PC-3 (cell line): ENCODE measurements at regions not wholly inside any gene's neighbourhood (a gene's known extent, or its start where the extent isn't known, plus 50 kb on each side); places are given as distances from the start of the nearest gene placed in this dataset.

Experiments
- EZH2 ChIP-seq: fragments of 300-600 bp; sonication (generic); IDR thresholded peaks from one replicate; pipeline ENCODE4 v1.6.1; 2017; ENCODE audit warnings: antibody characterized with exemption, mild to moderate bottlenecking, low read length; ENCODE audit not compliant: unreplicated experiment
- EZH2phosphoT487 ChIP-seq: fragments of 300-600 bp; sonication (generic); IDR thresholded peaks from 2 replicates; pipeline ENCODE4 v1.6.1; 2018; ENCODE audit warnings: mild to moderate bottlenecking, antibody characterized with exemption, low read length, borderline replicate concordance
- TF ChIP-seq, protein P1 (sequence below): fragments of 300-600 bp; sonication (generic); conservative IDR thresholded peaks from 2 replicates; pipeline ENCODE4 v1.5.1; 2017; ENCODE audit warnings: antibody characterized with exemption, low read depth, mild to moderate bottlenecking, low read length

DNA sequence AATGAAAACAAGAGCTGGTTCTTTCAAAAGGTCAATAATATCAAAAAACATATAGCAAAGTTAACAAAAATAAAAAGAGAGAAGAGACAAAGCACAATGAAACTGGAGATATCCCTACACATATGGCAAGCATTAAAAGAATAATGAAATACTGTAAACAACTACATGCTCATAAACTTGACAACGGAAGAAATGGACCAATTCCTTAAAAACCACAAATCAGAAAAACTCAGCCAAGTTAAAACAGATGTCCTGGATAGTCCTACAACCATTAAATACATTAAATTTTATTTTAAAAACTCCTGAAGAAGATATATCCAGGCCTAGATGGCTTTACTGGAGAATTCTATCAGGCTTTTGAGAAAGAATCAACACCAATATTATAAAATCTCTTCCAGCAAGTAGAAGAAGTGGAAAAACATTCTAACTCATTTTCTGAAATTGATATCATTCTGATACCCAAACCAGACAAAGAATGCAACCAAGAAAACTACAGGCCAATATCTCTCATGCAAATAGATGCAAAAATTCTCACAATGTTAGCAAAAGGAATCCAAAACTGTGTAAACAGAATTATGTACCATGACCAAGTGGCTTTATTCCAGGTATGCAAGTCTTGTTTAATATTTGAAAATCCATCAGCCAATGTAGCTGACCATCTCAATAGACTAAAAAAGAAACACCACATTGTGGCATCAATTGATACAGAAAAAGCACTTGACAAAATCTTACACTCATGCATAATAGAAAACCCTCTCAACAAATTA lies 56.1 kb upstream of the LRRC7 start:
- TF ChIP-seq EZH2 (no peak), EZH2phosphoT487 (no peak)
- TF ChIP-seq, protein P1, sequence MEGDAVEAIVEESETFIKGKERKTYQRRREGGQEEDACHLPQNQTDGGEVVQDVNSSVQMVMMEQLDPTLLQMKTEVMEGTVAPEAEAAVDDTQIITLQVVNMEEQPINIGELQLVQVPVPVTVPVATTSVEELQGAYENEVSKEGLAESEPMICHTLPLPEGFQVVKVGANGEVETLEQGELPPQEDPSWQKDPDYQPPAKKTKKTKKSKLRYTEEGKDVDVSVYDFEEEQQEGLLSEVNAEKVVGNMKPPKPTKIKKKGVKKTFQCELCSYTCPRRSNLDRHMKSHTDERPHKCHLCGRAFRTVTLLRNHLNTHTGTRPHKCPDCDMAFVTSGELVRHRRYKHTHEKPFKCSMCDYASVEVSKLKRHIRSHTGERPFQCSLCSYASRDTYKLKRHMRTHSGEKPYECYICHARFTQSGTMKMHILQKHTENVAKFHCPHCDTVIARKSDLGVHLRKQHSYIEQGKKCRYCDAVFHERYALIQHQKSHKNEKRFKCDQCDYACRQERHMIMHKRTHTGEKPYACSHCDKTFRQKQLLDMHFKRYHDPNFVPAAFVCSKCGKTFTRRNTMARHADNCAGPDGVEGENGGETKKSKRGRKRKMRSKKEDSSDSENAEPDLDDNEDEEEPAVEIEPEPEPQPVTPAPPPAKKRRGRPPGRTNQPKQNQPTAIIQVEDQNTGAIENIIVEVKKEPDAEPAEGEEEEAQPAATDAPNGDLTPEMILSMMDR: no peak
